WTC11 (cell line): ENCODE measurements at regions not wholly inside any gene's neighbourhood (a gene's known extent, or its start where the extent isn't known, plus 50 kb on each side); places are given as distances from the start of the nearest gene placed in this dataset.

Experiments
- ATAC-seq: fragments of 200-7000 bp; cut with Tn5 transposase; 2 replicates; pipeline ENCODE4 v1.10.0; 2021; ENCODE audit warnings: mild to moderate bottlenecking, moderate library complexity
- CTCF ChIA-PET: fragments of 300-600 bp; sonication (Branson Sonifier 250); formaldehyde crosslinking; loops from one replicate; lab custom pipeline; 2021; ENCODE audit warnings: antibody characterized with exemption; lab: Charles Lee
- POLR2A ChIA-PET: fragments of 350-600 bp; sonication (Branson Sonifier 250); formaldehyde crosslinking; loops from one replicate; lab custom pipeline; 2021; ENCODE audit warnings: antibody characterized with exemption; lab: Charles Lee
- DNase-seq: peaks from one replicate; pipeline ENCODE4 v3.0.0; 2021; ENCODE audit warnings: low spot score
- H3K27ac Mint-ChIP-seq: 2 replicates; pipeline ENCODE4 v1.8.0; 2021; ENCODE audit warnings: mixed read lengths
- H3K27me3 Mint-ChIP-seq: 2 replicates; pipeline ENCODE4 v1.8.0; 2021; ENCODE audit warnings: low read depth, mild to moderate bottlenecking, moderate library complexity, mixed read lengths
- H3K36me3 Mint-ChIP-seq: 2 replicates; pipeline ENCODE4 v1.8.0; 2021; ENCODE audit warnings: mixed read lengths
- H3K4me1 Mint-ChIP-seq: 2 replicates; pipeline ENCODE4 v1.8.0; 2022; ENCODE audit warnings: mixed read lengths
- H3K4me3 Mint-ChIP-seq: 2 replicates; pipeline ENCODE4 v1.8.0; 2021; ENCODE audit warnings: mild to moderate bottlenecking, moderate library complexity, mixed read lengths
- H3K9me3 Mint-ChIP-seq: 2 replicates; pipeline ENCODE4 v1.8.0; 2021; ENCODE audit warnings: mixed read lengths
- ATF2 ChIP-seq: sonication (generic); formaldehyde crosslinking; IDR thresholded peaks from 2 replicates; pipeline ENCODE4 v1.8.1; 2022; ENCODE audit warnings: low read depth, missing genetic modification reagents, borderline replicate concordance
- CDX4 ChIP-seq: fragments of 250-450 bp; sonication (Bioruptor Pico); IDR thresholded peaks from 2 replicates; pipeline ENCODE4 v1.9.0; 2021; ENCODE audit warnings: moderate library complexity, mild to moderate bottlenecking, inconsistent platforms, borderline replicate concordance
- CTCF ChIP-seq: fragments of 200-600 bp; IDR thresholded peaks from 2 replicates; pipeline ENCODE4 v1.8.0; 2022; ENCODE audit warnings: antibody characterized with exemption
- ELF4 ChIP-seq: sonication (generic); formaldehyde crosslinking; IDR thresholded peaks from 2 replicates; pipeline ENCODE4 v1.8.1; 2022; ENCODE audit warnings: low read depth, mild to moderate bottlenecking, moderate library complexity, missing genetic modification reagents
- EMX1 ChIP-seq: fragments of 250-450 bp; sonication (Bioruptor Pico); IDR thresholded peaks from 2 replicates; pipeline ENCODE4 v1.8.0; 2021; ENCODE audit warnings: mild to moderate bottlenecking
- ESRRA ChIP-seq: sonication (generic); formaldehyde crosslinking; IDR thresholded peaks from 2 replicates; pipeline ENCODE4 v1.8.1; 2022; ENCODE audit warnings: mild to moderate bottlenecking, missing genetic modification reagents, borderline replicate concordance
- FOXK1 ChIP-seq: sonication (generic); formaldehyde crosslinking; IDR thresholded peaks from 2 replicates; pipeline ENCODE4 v1.8.0; 2022; ENCODE audit warnings: mild to moderate bottlenecking, moderate library complexity, missing genetic modification reagents
- GABPB1 ChIP-seq: sonication (generic); formaldehyde crosslinking; IDR thresholded peaks from 2 replicates; pipeline ENCODE4 v1.8.1; 2023; ENCODE audit warnings: mild to moderate bottlenecking, missing genetic modification reagents
- IRF1 ChIP-seq: sonication (generic); formaldehyde crosslinking; IDR thresholded peaks from 2 replicates; pipeline ENCODE4 v1.8.0; 2023; ENCODE audit warnings: missing genetic modification reagents
- IRF2 ChIP-seq: sonication (generic); formaldehyde crosslinking; IDR thresholded peaks from 2 replicates; pipeline ENCODE4 v1.8.0; 2022; ENCODE audit warnings: low read depth, missing genetic modification reagents, borderline replicate concordance
- JAZF1 ChIP-seq: fragments of 250-450 bp; sonication (Bioruptor Pico); IDR thresholded peaks from 2 replicates; pipeline ENCODE4 v1.9.0; 2021; ENCODE audit warnings: moderate library complexity, mild to moderate bottlenecking, inconsistent platforms
- MXD4 ChIP-seq: fragments of 250-450 bp; sonication (Bioruptor Pico); IDR thresholded peaks from 2 replicates; pipeline ENCODE4 v1.8.0; 2021; ENCODE audit warnings: mild to moderate bottlenecking, moderate library complexity, borderline replicate concordance
- MYBL2 ChIP-seq: sonication (generic); formaldehyde crosslinking; IDR thresholded peaks from 2 replicates; pipeline ENCODE4 v1.8.1; 2023; ENCODE audit warnings: mild to moderate bottlenecking, moderate library complexity, missing genetic modification reagents
- NR3C1 ChIP-seq: sonication (generic); formaldehyde crosslinking; conservative IDR thresholded peaks from 2 replicates; pipeline ENCODE4 v1.8.1; 2023; ENCODE audit warnings: low read depth, mild to moderate bottlenecking, missing genetic modification reagents
- SMAD3 ChIP-seq: sonication (generic); formaldehyde crosslinking; IDR thresholded peaks from 2 replicates; pipeline ENCODE4 v1.8.0; 2022; ENCODE audit warnings: missing genetic modification reagents, mild to moderate bottlenecking, borderline replicate concordance
- TCF7 ChIP-seq: sonication (generic); formaldehyde crosslinking; IDR thresholded peaks from 2 replicates; pipeline ENCODE4 v1.8.0; 2022; ENCODE audit warnings: mild to moderate bottlenecking, low read depth, missing genetic modification reagents, moderate library complexity
- TEAD4 ChIP-seq: sonication (generic); formaldehyde crosslinking; IDR thresholded peaks from 2 replicates; pipeline ENCODE4 v1.8.0; 2022; ENCODE audit warnings: mild to moderate bottlenecking, missing genetic modification reagents
- ZBTB21 ChIP-seq: sonication (generic); formaldehyde crosslinking; IDR thresholded peaks from 2 replicates; pipeline ENCODE4 v1.8.1; 2023; ENCODE audit warnings: mild to moderate bottlenecking, missing genetic modification reagents, borderline replicate concordance
- ZMAT4 ChIP-seq: fragments of 250-450 bp; sonication (Bioruptor Pico); IDR thresholded peaks from 2 replicates; pipeline ENCODE4 v1.9.0; 2021; ENCODE audit warnings: mild to moderate bottlenecking
- ZNF121 ChIP-seq: sonication (generic); formaldehyde crosslinking; IDR thresholded peaks from 2 replicates; pipeline ENCODE4 v1.8.0; 2023; ENCODE audit warnings: missing genetic modification reagents
- ZNF232 ChIP-seq: sonication (generic); formaldehyde crosslinking; IDR thresholded peaks from 2 replicates; pipeline ENCODE4 v1.8.0; 2022; ENCODE audit warnings: mild to moderate bottlenecking, missing genetic modification reagents
- ZNF396 ChIP-seq: fragments of 250-450 bp; sonication (Bioruptor Pico); IDR thresholded peaks from 2 replicates; pipeline ENCODE4 v1.8.0; 2021; ENCODE audit warnings: mild to moderate bottlenecking, moderate library complexity, borderline replicate concordance

- peaks cover 32% of the 10 kb centered on the region for H3K4me1 Mint-ChIP-seq
- no peak overlapping the region for H3K27ac Mint-ChIP-seq
- CTCF ChIA-PET = no interaction called here
- ATAC-seq (peak; percentile 46), DNase-seq (no peak)
- H3K9me3 Mint-ChIP-seq = no peaks in the 10 kb centered on the region
- no peak for TF ChIP-seq CTCF
- no peak for TF ChIP-seq SMAD3 (CRISPR knock-in tag)
- TF ChIP-seq ZMAT4 = no peak
- no peak for TF ChIP-seq ZNF121 (CRISPR knock-in tag)
- TF ChIP-seq ZBTB21 (CRISPR knock-in tag) = no peak
- TF ChIP-seq TCF7 = no peak
- TF ChIP-seq GABPB1 = no peak
- no peaks in the 10 kb centered on the region for H3K27me3 Mint-ChIP-seq
- POLR2A ChIA-PET = interaction anchor here (0.6 kb wide), 1 partner anchor 280 kb away, joined by 3 read pairs; no protein-coding TSS in a partner anchor
- no peaks in the 10 kb centered on the region for H3K36me3 Mint-ChIP-seq
- no peak overlapping the region for H3K4me3 Mint-ChIP-seq
These were observed 264.2 kb upstream of the ROPN1 start for GRCh38 chr3:124256156-124256555.

- H3K9me3 Mint-ChIP-seq = no peaks in the 10 kb centered on the region
- no peak overlapping the region for H3K27ac Mint-ChIP-seq
- ChIA-PET CTCF (no interaction called here), POLR2A (interaction anchor here (0.6 kb wide), 1 partner anchor 280 kb away, joined by 3 read pairs; no protein-coding TSS in a partner anchor)
- DNase-seq = no peak
- no peak for ATAC-seq
- no peak for TF ChIP-seq FOXK1 (CRISPR knock-in tag)
- no peak for TF ChIP-seq ZNF232 (CRISPR knock-in tag)
- no peak for TF ChIP-seq MXD4
- TF ChIP-seq IRF1 (CRISPR knock-in tag) = no peak
- TF ChIP-seq ZNF396 (CRISPR knock-in tag) = no peak
- no peak for TF ChIP-seq IRF2 (CRISPR knock-in tag)
- H3K27me3 Mint-ChIP-seq = no peaks in the 10 kb centered on the region
- H3K4me1 Mint-ChIP-seq = peaks cover 36% of the 10 kb centered on the region
- 0 out of 2 replicates have a peak overlapping the region, but pooled peaks have one; percentile 5 for H3K4me3 Mint-ChIP-seq
- H3K36me3 Mint-ChIP-seq = no peaks in the 10 kb centered on the region
These were observed 264.7 kb upstream of the ROPN1 start for GRCh38 chr3:124256599-124256998.

- H3K4me3 Mint-ChIP-seq = no peak overlapping the region
- ATAC-seq = no peak
- ChIA-PET CTCF (interaction anchor here (2.2 kb wide), 1 partner anchor 10 kb away, joined by 8 read pairs; no protein-coding TSS in a partner anchor), POLR2A (no interaction called here)
- no peak overlapping the region for H3K27ac Mint-ChIP-seq
- TF ChIP-seq MYBL2 (no peak), TEAD4 (CRISPR knock-in tag) (no peak), CDX4 (CRISPR knock-in tag) (no peak), EMX1 (no peak), JAZF1 (CRISPR knock-in tag) (no peak), NR3C1 (no peak), ESRRA (CRISPR knock-in tag) (no peak), ATF2 (CRISPR knock-in tag) (no peak), ELF4 (no peak), ZBTB21 (CRISPR knock-in tag) (no peak)
- peaks cover 36% of the 10 kb centered on the region for H3K4me1 Mint-ChIP-seq
- H3K27me3 Mint-ChIP-seq = no peaks in the 10 kb centered on the region
- no peaks in the 10 kb centered on the region for H3K36me3 Mint-ChIP-seq
- H3K9me3 Mint-ChIP-seq = no peaks in the 10 kb centered on the region
- DNase-seq = no peak
These were observed 265.5 kb upstream of the ROPN1 start for GRCh38 chr3:124257336-124257864.
